OCI-LY3 (cell line): ENCODE measurements at regions not wholly inside any gene's neighbourhood (a gene's known extent, or its start where the extent isn't known, plus 50 kb on each side); places are given as distances from the start of the nearest gene placed in this dataset.

Experiments used
- H2AFZ ChIP-seq: fragments of 200-600, 300-600 bp; shearing (Covaris generic); 2 replicates; pipeline ENCODE4 v1.6.0; 2014; ENCODE audit warnings: antibody characterized with exemption, low read depth, low read length
- H3K27ac ChIP-seq: fragments of 200-600, 300-600 bp; sonication (generic); 2 replicates; pipeline ENCODE4 v1.5.1; 2014; ENCODE audit warnings: mild to moderate bottlenecking, low read length, moderate library complexity, mixed read lengths
- H3K27me3 ChIP-seq: fragments of 200-600, 300-600 bp; sonication (generic); 2 replicates; pipeline ENCODE4 v1.6.1; 2014; ENCODE audit warnings: low read depth, low read length, mixed read lengths
- H3K36me3 ChIP-seq: fragments of 200-600, 300-600 bp; sonication (generic); replicated peaks from 2 replicates; pipeline ENCODE3; 2014; ENCODE audit warnings: low read depth, low read length, mixed read lengths
- H3K4me1 ChIP-seq: fragments of 300-600, 200-600 bp; sonication (generic); 2 replicates; pipeline ENCODE4 v1.6.1; 2014; ENCODE audit warnings: low read length, mixed read lengths
- H3K4me2 ChIP-seq: fragments of 200-600, 300-600 bp; sonication (generic); 2 replicates; pipeline ENCODE4 v1.6.1; 2014; ENCODE audit warnings: low read length, mixed read lengths
- H3K4me3 ChIP-seq: fragments of 300-600, 200-600 bp; sonication (generic); 2 replicates; pipeline ENCODE4 v1.5.1; 2014; ENCODE audit warnings: antibody characterized with exemption, mild to moderate bottlenecking, low read length, moderate library complexity
- H3K79me2 ChIP-seq: fragments of 300-600, 200-600 bp; shearing (Covaris generic); 2 replicates; pipeline ENCODE4 v1.6.1; 2014; ENCODE audit warnings: mild to moderate bottlenecking, low read length, mixed read lengths
- H3K9ac ChIP-seq: fragments of 300-600, 200-600 bp; shearing (Covaris generic); 2 replicates; pipeline ENCODE4 v1.6.0; 2014; ENCODE audit warnings: mild to moderate bottlenecking, low read length, moderate library complexity
- H3K9me3 ChIP-seq: fragments of 200-600, 300-600 bp; shearing (Covaris generic); 2 replicates; pipeline ENCODE4 v1.6.1; 2014; ENCODE audit warnings: low read length, mixed read lengths; ENCODE audit not compliant: insufficient read depth
- H4K20me1 ChIP-seq: fragments of 200-600, 300-600 bp; sonication (generic); 2 replicates; pipeline ENCODE4 v1.6.1; 2016; ENCODE audit warnings: low read length, mixed read lengths; ENCODE audit not compliant: insufficient read depth
- CTCF ChIP-seq: fragments of 200-600, 300-600 bp; sonication (generic); IDR thresholded peaks from 2 replicates; pipeline ENCODE4 v1.5.1; 2014; ENCODE audit warnings: antibody characterized with exemption, low read length, low read depth
- EZH2phosphoT487 ChIP-seq: fragments of 200-600 bp; shearing (Covaris generic); IDR thresholded peaks from 2 replicates; pipeline ENCODE4 v1.6.1; 2018; ENCODE audit warnings: antibody characterized with exemption, mixed run types, low read depth

- peak overlapping the region; percentile 46 for H3K27ac ChIP-seq
- H3K4me2 ChIP-seq = peak overlapping the region; percentile 98
- H3K36me3 ChIP-seq = no peaks in the 10 kb centered on the region
- TF ChIP-seq EZH2phosphoT487 (no peak), CTCF (no peak)
- H3K4me3 ChIP-seq = peak overlapping the region; percentile 86
- peaks cover 21% of the 10 kb centered on the region; the same call in 1 of the 2 replicates for H4K20me1 ChIP-seq
- peak overlapping the region; percentile 39; the same call in 1 of the 2 replicates for H2AFZ ChIP-seq
- H3K9ac ChIP-seq = peak overlapping the region; percentile 71
- H3K79me2 ChIP-seq = peaks cover 15% of the 10 kb centered on the region; the same call in 1 of the 2 replicates
- peaks cover 31% of the 10 kb centered on the region for H3K4me1 ChIP-seq
- H3K9me3 ChIP-seq = no peaks in the 10 kb centered on the region
- no peaks in the 10 kb centered on the region for H3K27me3 ChIP-seq
Observed at GRCh38 chr7:131106681-131107336, 220.9 kb upstream of the MKLN1 start.

- Histone ChIP-seq H3K27me3 (no peaks in the 10 kb centered on the region), H3K79me2 (peaks cover 15% of the 10 kb centered on the region; the same call in 1 of the 2 replicates), H2AFZ (peak overlapping the region; percentile 43; the same call in 1 of the 2 replicates), H4K20me1 (peaks cover 21% of the 10 kb centered on the region; the same call in 1 of the 2 replicates), H3K27ac (peak overlapping the region; percentile 46), H3K9ac (peak overlapping the region; percentile 71), H3K4me3 (peak overlapping the region; percentile 86), H3K4me2 (peak overlapping the region; percentile 98), H3K4me1 (peaks cover 31% of the 10 kb centered on the region), H3K9me3 (no peaks in the 10 kb centered on the region), H3K36me3 (no peaks in the 10 kb centered on the region)
- no peak for TF ChIP-seq EZH2phosphoT487
- peak; percentile 9; the same call in 1 of the 2 replicates for TF ChIP-seq CTCF
Observed at GRCh38 chr7:131107337-131108211, 220.1 kb upstream of the MKLN1 start.

- peak overlapping the region; percentile 46; the same call in 1 of the 2 replicates for H3K27ac ChIP-seq
- H3K9ac ChIP-seq = peak overlapping the region; percentile 71
- TF ChIP-seq CTCF (no peak), EZH2phosphoT487 (no peak)
- peaks cover 12% of the 10 kb centered on the region; the same call in 1 of the 2 replicates for H3K79me2 ChIP-seq
- H3K4me3 ChIP-seq = peak overlapping the region; percentile 86
- H3K4me1 ChIP-seq = peaks cover 31% of the 10 kb centered on the region
- H3K4me2 ChIP-seq = peak overlapping the region; percentile 98
- H3K36me3 ChIP-seq = no peaks in the 10 kb centered on the region
- H3K27me3 ChIP-seq = no peaks in the 10 kb centered on the region
- H2AFZ ChIP-seq = 0 out of 2 replicates have a peak overlapping the region, but pooled peaks have one; percentile 43
- peaks cover 19% of the 10 kb centered on the region; the same call in 1 of the 2 replicates for H4K20me1 ChIP-seq
- no peaks in the 10 kb centered on the region for H3K9me3 ChIP-seq
Observed at GRCh38 chr7:131108212-131108940, 219.3 kb upstream of the MKLN1 start.
